ENCODE measurements at regions not wholly inside any gene's neighbourhood (a gene's known extent, or its start where the extent isn't known, plus 50 kb on each side); places are given as distances from the start of the nearest gene placed in this dataset.

GRCh38 chr2:234261736-234262135, 211.2 kb downstream of the SPP2 start:
- Histone ChIP-seq H3K4me1 (ENCODE audit: control insufficient read depth in 3 of 3, insufficient read depth in 2 of 3, low read depth in 1 of 3, low read length in 2 of 3) (no peaks in the 10 kb centered on the region), H3K4me3 (ENCODE audit: low read depth in 1 of 3, low read length in 3 of 3) (no peak overlapping the region), H3K27me3 (ENCODE audit: control insufficient read depth in 3 of 3, insufficient read depth in 3 of 3, low read length in 3 of 3) (no peaks in the 10 kb centered on the region), H3K36me3 (ENCODE audit: control insufficient read depth in 3 of 3, insufficient read depth in 2 of 3, low read depth in 1 of 3, low read length in 3 of 3) (no peaks in the 10 kb centered on the region), H3K9me3 (ENCODE audit: control insufficient read depth in 2 of 2, insufficient read depth in 1 of 2, low read depth in 1 of 2, low read length in 1 of 2) (no peaks in the 10 kb centered on the region), H3K27ac (ENCODE audit: low read depth in 1 of 3, low read length in 2 of 3) (no peak overlapping the region)
- FAIRE-seq = no peak
- WGBS, 3 donors = 16 to 67% (median 31%) methylated on average over 2 of the region's 2 CpGs
- DNase-seq = no peak

GRCh38 chr2:234259440-234259839, 208.9 kb downstream of the SPP2 start:
- no peak for DNase-seq
- Histone ChIP-seq H3K4me3 (ENCODE audit: low read depth in 1 of 3, low read length in 3 of 3) (no peak overlapping the region), H3K9me3 (ENCODE audit: control insufficient read depth in 2 of 2, insufficient read depth in 1 of 2, low read depth in 1 of 2, low read length in 1 of 2) (no peaks in the 10 kb centered on the region), H3K27ac (ENCODE audit: low read depth in 1 of 3, low read length in 2 of 3) (no peak overlapping the region), H3K36me3 (ENCODE audit: control insufficient read depth in 3 of 3, insufficient read depth in 2 of 3, low read depth in 1 of 3, low read length in 3 of 3) (no peaks in the 10 kb centered on the region), H3K4me1 (ENCODE audit: control insufficient read depth in 3 of 3, insufficient read depth in 2 of 3, low read depth in 1 of 3, low read length in 2 of 3) (no peaks in the 10 kb centered on the region), H3K27me3 (ENCODE audit: control insufficient read depth in 3 of 3, insufficient read depth in 3 of 3, low read length in 3 of 3) (no peaks in the 10 kb centered on the region)
- no peak for FAIRE-seq
- WGBS, 3 donors = 74 to 85% (median 81%) methylated on average over 2 of the region's 2 CpGs

GRCh38 chr2:234258562-234259141, 208.2 kb downstream of the SPP2 start:
- Histone ChIP-seq H3K4me1 (ENCODE audit: control insufficient read depth in 3 of 3, insufficient read depth in 2 of 3, low read depth in 1 of 3, low read length in 2 of 3) (no peaks in the 10 kb centered on the region), H3K27me3 (ENCODE audit: control insufficient read depth in 3 of 3, insufficient read depth in 3 of 3, low read length in 3 of 3) (no peaks in the 10 kb centered on the region), H3K36me3 (ENCODE audit: control insufficient read depth in 3 of 3, insufficient read depth in 2 of 3, low read depth in 1 of 3, low read length in 3 of 3) (no peaks in the 10 kb centered on the region), H3K9me3 (ENCODE audit: control insufficient read depth in 2 of 2, insufficient read depth in 1 of 2, low read depth in 1 of 2, low read length in 1 of 2) (no peaks in the 10 kb centered on the region), H3K27ac (ENCODE audit: low read depth in 1 of 3, low read length in 2 of 3) (no peak overlapping the region), H3K4me3 (ENCODE audit: low read depth in 1 of 3, low read length in 3 of 3) (no peak overlapping the region)
- WGBS, 3 donors = 87 to 91% (median 90%) methylated on average over 5 of the region's 5 CpGs
- no peak for DNase-seq
- no peak for FAIRE-seq

- peak; percentile 53 to 84 for DNase-seq
- no peak for FAIRE-seq
- no peaks in the 10 kb centered on the region for H3K4me1 ChIP-seq (ENCODE audit: control insufficient read depth in 3 of 3, insufficient read depth in 2 of 3, low read depth in 1 of 3, low read length in 2 of 3)
- H3K27ac ChIP-seq (ENCODE audit: low read depth in 1 of 3, low read length in 2 of 3) = no peak overlapping the region
- 19 to 42% (median 38%) methylated on average over 10 of the region's 10 CpGs for WGBS, 3 donors
- H3K9me3 ChIP-seq (ENCODE audit: control insufficient read depth in 2 of 2, insufficient read depth in 1 of 2, low read depth in 1 of 2, low read length in 1 of 2) = no peaks in the 10 kb centered on the region
- H3K4me3 ChIP-seq (ENCODE audit: low read depth in 1 of 3, low read length in 3 of 3) = no peak overlapping the region
- no peaks in the 10 kb centered on the region for H3K36me3 ChIP-seq (ENCODE audit: control insufficient read depth in 3 of 3, insufficient read depth in 2 of 3, low read depth in 1 of 3, low read length in 3 of 3)
- H3K27me3 ChIP-seq (ENCODE audit: control insufficient read depth in 3 of 3, insufficient read depth in 3 of 3, low read length in 3 of 3) = no peaks in the 10 kb centered on the region
Observed at GRCh38 chr2:234257859-234258561, 207.5 kb downstream of the SPP2 start.

- H3K4me1 ChIP-seq (ENCODE audit: control insufficient read depth in 3 of 3, insufficient read depth in 2 of 3, low read depth in 1 of 3, low read length in 2 of 3) = no peaks in the 10 kb centered on the region
- FAIRE-seq = no peak
- no peaks in the 10 kb centered on the region for H3K36me3 ChIP-seq (ENCODE audit: control insufficient read depth in 3 of 3, insufficient read depth in 2 of 3, low read depth in 1 of 3, low read length in 3 of 3)
- no peaks in the 10 kb centered on the region for H3K27me3 ChIP-seq (ENCODE audit: control insufficient read depth in 3 of 3, insufficient read depth in 3 of 3, low read length in 3 of 3)
- no peak overlapping the region for H3K27ac ChIP-seq (ENCODE audit: low read depth in 1 of 3, low read length in 2 of 3)
- 61 to 69% (median 61%) methylated on average over 3 of the region's 3 CpGs for WGBS, 3 donors
- H3K4me3 ChIP-seq (ENCODE audit: low read depth in 1 of 3, low read length in 3 of 3) = no peak overlapping the region
- H3K9me3 ChIP-seq (ENCODE audit: control insufficient read depth in 2 of 2, insufficient read depth in 1 of 2, low read depth in 1 of 2, low read length in 1 of 2) = no peaks in the 10 kb centered on the region
- DNase-seq = no peak
Observed at GRCh38 chr2:234256516-234256915, 206.0 kb downstream of the SPP2 start.

- 19 to 58% (median 39%) methylated on average over 5 of the region's 5 CpGs for WGBS, 3 donors
- H3K36me3 ChIP-seq (ENCODE audit: control insufficient read depth in 3 of 3, insufficient read depth in 2 of 3, low read depth in 1 of 3, low read length in 3 of 3) = no peaks in the 10 kb centered on the region
- DNase-seq = peak in 1 of 2 donors; percentile 42
- H3K4me3 ChIP-seq (ENCODE audit: low read depth in 1 of 3, low read length in 3 of 3) = no peak overlapping the region
- H3K27ac ChIP-seq (ENCODE audit: low read depth in 1 of 3, low read length in 2 of 3) = no peak overlapping the region
- no peaks in the 10 kb centered on the region for H3K4me1 ChIP-seq (ENCODE audit: control insufficient read depth in 3 of 3, insufficient read depth in 2 of 3, low read depth in 1 of 3, low read length in 2 of 3)
- FAIRE-seq = no peak
- H3K9me3 ChIP-seq (ENCODE audit: control insufficient read depth in 2 of 2, insufficient read depth in 1 of 2, low read depth in 1 of 2, low read length in 1 of 2) = no peaks in the 10 kb centered on the region
- H3K27me3 ChIP-seq (ENCODE audit: control insufficient read depth in 3 of 3, insufficient read depth in 3 of 3, low read length in 3 of 3) = no peaks in the 10 kb centered on the region
Observed at GRCh38 chr2:234254783-234255521, 204.4 kb downstream of the SPP2 start.

- no peak for FAIRE-seq
- Histone ChIP-seq H3K4me1 (ENCODE audit: control insufficient read depth in 3 of 3, insufficient read depth in 2 of 3, low read depth in 1 of 3, low read length in 2 of 3) (no peaks in the 10 kb centered on the region), H3K27ac (ENCODE audit: low read depth in 1 of 3, low read length in 2 of 3) (no peak overlapping the region)
Observed at GRCh38 chr2:234252772-234253171, 202.3 kb downstream of the SPP2 start.

GRCh38 chr2:234251326-234252271, 201.1 kb downstream of the SPP2 start:
- FAIRE-seq (no peak), DNase-seq (peak in 1 of 2 donors; percentile 82)
- Histone ChIP-seq H3K36me3 (ENCODE audit: control insufficient read depth in 3 of 3, insufficient read depth in 2 of 3, low read depth in 1 of 3, low read length in 3 of 3) (no peaks in the 10 kb centered on the region), H3K27me3 (ENCODE audit: control insufficient read depth in 3 of 3, insufficient read depth in 3 of 3, low read length in 3 of 3) (no peaks in the 10 kb centered on the region), H3K9me3 (ENCODE audit: control insufficient read depth in 2 of 2, insufficient read depth in 1 of 2, low read depth in 1 of 2, low read length in 1 of 2) (peaks cover 0 to 6% of the 10 kb centered on the region in 2 donors), H3K27ac (ENCODE audit: low read depth in 1 of 3, low read length in 2 of 3) (no peak overlapping the region), H3K4me1 (ENCODE audit: control insufficient read depth in 3 of 3, insufficient read depth in 2 of 3, low read depth in 1 of 3, low read length in 2 of 3) (no peaks in the 10 kb centered on the region), H3K4me3 (ENCODE audit: low read depth in 1 of 3, low read length in 3 of 3) (no peak overlapping the region)
- WGBS, 3 donors = 73 to 81% (median 73%) methylated on average over 8 of the region's 8 CpGs

More at GRCh38 chr2:234252772-234253171, 202.3 kb downstream of the SPP2 start:
- Histone ChIP-seq H3K4me3 (ENCODE audit: low read depth in 1 of 3, low read length in 3 of 3) (no peak overlapping the region), H3K27me3 (ENCODE audit: control insufficient read depth in 3 of 3, insufficient read depth in 3 of 3, low read length in 3 of 3) (no peaks in the 10 kb centered on the region), H3K36me3 (ENCODE audit: control insufficient read depth in 3 of 3, insufficient read depth in 2 of 3, low read depth in 1 of 3, low read length in 3 of 3) (no peaks in the 10 kb centered on the region), H3K9me3 (ENCODE audit: control insufficient read depth in 2 of 2, insufficient read depth in 1 of 2, low read depth in 1 of 2, low read length in 1 of 2) (peaks cover 0 to 4% of the 10 kb centered on the region in 2 donors)
- WGBS, 3 donors = 73 to 84% (median 83%) methylated on average over 7 of the region's 7 CpGs
- no peak for DNase-seq
